ENCODE measurements at regions not wholly inside any gene's neighbourhood (a gene's known extent, or its start where the extent isn't known, plus 50 kb on each side); places are given as distances from the start of the nearest gene placed in this dataset.

- TF ChIP-seq DNMT1 (IDR thresholded peaks at IDR 0.05) (no peak), KLF6 (CRISPR knock-in tag; IDR thresholded peaks at IDR 0.05; ENCODE audit: borderline replicate concordance) (no peak), POLR2A (conservative IDR thresholded peaks at IDR 0.05) (no peak), USF2 (CRISPR knock-in tag; IDR thresholded peaks at IDR 0.05) (no peak), GABPB1 (CRISPR knock-in tag; IDR thresholded peaks at IDR 0.05) (no peak), NFIC (IDR thresholded peaks at IDR 0.05) (no peak), BHLHE40 (IDR thresholded peaks at IDR 0.05; ENCODE audit: low read length) (no peak), ZNF124 (CRISPR knock-in tag; IDR thresholded peaks at IDR 0.05) (no peak), SIN3A (IDR thresholded peaks at IDR 0.05; ENCODE audit: borderline replicate concordance in 2 of 2, control insufficient read depth in 1 of 2, low read depth in 2 of 2, low read length in 2 of 2) (no peak), MAFG (tag; conservative IDR thresholded peaks at IDR 0.05) (no peak), CEBPB (tag; IDR thresholded peaks at IDR 0.05) (no peak), CREB3 (tag; conservative IDR thresholded peaks at IDR 0.05; ENCODE audit: low read depth) (no peak)
Observed at GRCh38 chr5:156052656-156053055, 274.3 kb upstream of the SGCD start.
